GM12892 (cell line): ENCODE measurements at regions not wholly inside any gene's neighbourhood (a gene's known extent, or its start where the extent isn't known, plus 50 kb on each side); places are given as distances from the start of the nearest gene placed in this dataset.

Experiments
- POLR2A ChIP-seq: IDR thresholded peaks from 2 replicates; pipeline ENCODE4 v1.6.1; 2011; ENCODE audit warnings: low read depth, low read length, control low read depth
- POLR2AphosphoS5 ChIP-seq: IDR thresholded peaks from 2 replicates; pipeline ENCODE4 v1.6.1; 2011; ENCODE audit warnings: low read depth, low read length, control low read depth

DNA sequence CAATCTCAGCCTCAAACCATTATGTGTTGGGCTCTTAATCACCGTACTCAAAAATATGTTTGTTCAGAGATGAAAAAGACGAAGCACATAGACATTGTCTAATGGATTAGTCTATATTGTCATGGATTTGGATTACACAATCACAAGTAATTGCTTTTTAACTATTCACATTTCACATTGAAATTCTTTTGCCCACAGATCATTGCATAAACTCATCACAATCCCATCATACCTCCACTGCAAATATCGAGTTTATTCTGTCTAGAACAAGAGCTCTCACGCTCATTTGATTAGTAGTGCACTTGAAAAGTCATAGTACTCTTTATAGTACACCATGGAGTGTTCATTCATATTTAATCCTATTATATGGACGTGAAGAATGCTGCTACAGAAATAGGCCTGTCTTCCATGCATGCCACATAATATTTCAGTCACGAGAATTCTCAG lies 97.9 kb upstream of the SOX11 start:
- TF ChIP-seq POLR2AphosphoS5, result no peak
- no peak for TF ChIP-seq POLR2A
